HEK293 (cell line): ENCODE measurements at regions not wholly inside any gene's neighbourhood (a gene's known extent, or its start where the extent isn't known, plus 50 kb on each side); places are given as distances from the start of the nearest gene placed in this dataset.

Source experiments
- CTCF ChIA-PET: fragments of 350-600 bp; formaldehyde crosslinking; extraction: SDS; loops from one replicate; lab custom pipeline; 2021; ENCODE audit warnings: antibody characterized with exemption; lab: Yijun Ruan, JAX
- POLR2A ChIA-PET: fragments of 300-600 bp; formaldehyde crosslinking; extraction: SDS; loops from one replicate; lab custom pipeline; 2020; ENCODE audit warnings: antibody characterized with exemption, inconsistent platforms; lab: Yijun Ruan, JAX
- H3K27ac ChIP-seq: fragments of 200-500 bp; sonication (Bioruptor generic); 2 replicates; pipeline ENCODE4 v1.5.1; 2014; ENCODE audit warnings: low read depth, low read length, control low read depth, inconsistent platforms; ENCODE audit errors: extremely low read depth
- H3K36me3 ChIP-seq, 2 experiments: fragments of 200-500 bp in 1 of 2; sonication (Bioruptor generic) in 1 of 2; 1 replicate in 1 of 2; 2 replicates in 1 of 2; pipeline ENCODE4 v1.5.1; 2014 to 2017; ENCODE audit warnings: inconsistent platforms in 2 of 2, low read length in 2 of 2; ENCODE audit not compliant: control insufficient read depth in 2 of 2, insufficient read depth in 1 of 2
- H3K4me1 ChIP-seq: fragments of 200-500 bp; sonication (Bioruptor generic); 2 replicates; pipeline ENCODE4 v1.5.1; 2014; ENCODE audit warnings: mild to moderate bottlenecking, low read length, inconsistent platforms; ENCODE audit not compliant: control insufficient read depth, insufficient read depth
- H3K4me3 ChIP-seq: 2 replicates; pipeline ENCODE4 v1.5.1; 2011; ENCODE audit warnings: low read depth, mild to moderate bottlenecking, control low read depth, low read length, moderate library complexity
- H3K9me3 ChIP-seq: fragments of 200-500 bp; sonication (Bioruptor generic); 2 replicates; pipeline ENCODE4 v1.5.1; 2014; ENCODE audit warnings: low read depth, low read length, inconsistent platforms; ENCODE audit not compliant: control insufficient read depth, insufficient read depth
- ATF2 ChIP-seq: fragments of 450-650 bp; formaldehyde crosslinking; IDR thresholded peaks from 2 replicates; pipeline ENCODE4 v1.5.1; 2016; ENCODE audit warnings: missing biosample characterization, missing genetic modification characterization, low read depth
- FEZF1 ChIP-seq: fragments of 450-650 bp; formaldehyde crosslinking; IDR thresholded peaks from 2 replicates; pipeline ENCODE4 v1.5.1; 2016; ENCODE audit warnings: missing biosample characterization, missing genetic modification characterization
- IKZF3 ChIP-seq: fragments of 450-650 bp; IDR thresholded peaks from 2 replicates; pipeline ENCODE4 v1.5.0; 2018; ENCODE audit warnings: missing biosample characterization, mild to moderate bottlenecking, missing genetic modification characterization, moderate library complexity
- REST ChIP-seq: fragments of 450-650 bp; formaldehyde crosslinking; IDR thresholded peaks from 2 replicates; pipeline ENCODE4 v1.5.1; 2016; ENCODE audit warnings: missing biosample characterization, missing genetic modification characterization
- TSHZ1 ChIP-seq: fragments of 450-650 bp; formaldehyde crosslinking; IDR thresholded peaks from 2 replicates; pipeline ENCODE4 v1.5.1; 2016; ENCODE audit warnings: missing biosample characterization, missing genetic modification characterization, borderline replicate concordance
- ZBTB17 ChIP-seq: fragments of 450-650 bp; formaldehyde crosslinking; IDR thresholded peaks from 2 replicates; pipeline ENCODE4 v1.5.1; 2016; ENCODE audit warnings: missing biosample characterization, missing genetic modification characterization
- ZBTB48 ChIP-seq: fragments of 450-650 bp; formaldehyde crosslinking; IDR thresholded peaks from 2 replicates; pipeline ENCODE4 v1.5.1; 2016; ENCODE audit warnings: missing biosample characterization, missing genetic modification characterization
- ZEB2 ChIP-seq: fragments of 450-650 bp; formaldehyde crosslinking; IDR thresholded peaks from 2 replicates; pipeline ENCODE4 v1.5.1; 2016; ENCODE audit warnings: missing biosample characterization, missing genetic modification characterization
- ZFHX2 ChIP-seq: fragments of 450-650 bp; formaldehyde crosslinking; conservative IDR thresholded peaks from 2 replicates; pipeline ENCODE4 v1.5.1; 2016; ENCODE audit warnings: missing biosample characterization, missing genetic modification characterization
- ZNF174 ChIP-seq: fragments of 450-650 bp; formaldehyde crosslinking; IDR thresholded peaks from 2 replicates; pipeline ENCODE4 v1.5.0; 2017; ENCODE audit warnings: missing biosample characterization, mild to moderate bottlenecking, missing genetic modification characterization
- ZNF24 ChIP-seq: fragments of 450-650 bp; formaldehyde crosslinking; IDR thresholded peaks from 2 replicates; pipeline ENCODE4 v1.5.1; 2016; ENCODE audit warnings: missing biosample characterization, missing genetic modification characterization
- ZNF433 ChIP-seq: fragments of 450-650 bp; formaldehyde crosslinking; IDR thresholded peaks from 2 replicates; pipeline ENCODE4 v1.5.1; 2016; ENCODE audit warnings: missing biosample characterization, missing genetic modification characterization, low read depth
- ZNF654 ChIP-seq: fragments of 450-650 bp; formaldehyde crosslinking; IDR thresholded peaks from 2 replicates; pipeline ENCODE4 v1.5.1; 2016; ENCODE audit warnings: low read depth, missing biosample characterization, missing genetic modification characterization
- ZNF664 ChIP-seq: fragments of 450-650 bp; formaldehyde crosslinking; IDR thresholded peaks from 2 replicates; pipeline ENCODE4 v1.5.1; 2016; ENCODE audit warnings: missing biosample characterization, missing genetic modification characterization
- ZNF792 ChIP-seq: fragments of 450-650 bp; formaldehyde crosslinking; IDR thresholded peaks from 2 replicates; pipeline ENCODE4 v1.5.1; 2016; ENCODE audit warnings: missing biosample characterization, missing genetic modification characterization
- ZNF830 ChIP-seq: fragments of 450-650 bp; IDR thresholded peaks from 2 replicates; pipeline ENCODE4 v1.5.0; 2018; ENCODE audit warnings: missing biosample characterization, missing genetic modification characterization, low read depth, mild to moderate bottlenecking, moderate library complexity
- TF ChIP-seq, protein P1 (sequence below): fragments of 450-650 bp; formaldehyde crosslinking; IDR thresholded peaks from 2 replicates; pipeline ENCODE4 v1.5.1; 2016; ENCODE audit warnings: missing biosample characterization, missing genetic modification characterization
- TF ChIP-seq, protein P2 (sequence below): fragments of 450-650 bp; formaldehyde crosslinking; IDR thresholded peaks from 2 replicates; pipeline ENCODE4 v1.5.1; 2016; ENCODE audit warnings: missing biosample characterization, missing genetic modification characterization, borderline replicate concordance
- TF ChIP-seq, protein P3 (sequence below): fragments of 450-650 bp; formaldehyde crosslinking; IDR thresholded peaks from 2 replicates; pipeline ENCODE4 v1.5.1; 2016; ENCODE audit warnings: missing biosample characterization, missing genetic modification characterization

- Histone ChIP-seq H3K9me3 (peaks cover 2% of the 10 kb centered on the region; the same call in 1 of the 2 replicates), H3K36me3 (no peaks in the 10 kb centered on the region), H3K4me3 (no peak overlapping the region), H3K4me1 (no peaks in the 10 kb centered on the region), H3K27ac (no peak overlapping the region)
- ChIA-PET CTCF (no interaction called here), POLR2A (no interaction called here)
- TF ChIP-seq ATF2 (tag by site-specific recombination) (no peak), ZNF654 (tag by site-specific recombination) (no peak), ZNF433 (tag by site-specific recombination) (no peak), FEZF1 (no peak), ZNF24 (tag by site-specific recombination) (no peak), ZNF174 (no peak), IKZF3 (no peak), ZNF792 (tag by site-specific recombination) (no peak), ZNF664 (tag by site-specific recombination) (no peak), TSHZ1 (no peak), REST (tag by site-specific recombination) (no peak), ZFHX2 (tag by site-specific recombination) (no peak), ZEB2 (tag by site-specific recombination) (no peak), ZNF830 (tag by site-specific recombination) (no peak), ZBTB48 (tag by site-specific recombination) (no peak), ZBTB17 (tag by site-specific recombination) (no peak)
- TF ChIP-seq, protein P1, sequence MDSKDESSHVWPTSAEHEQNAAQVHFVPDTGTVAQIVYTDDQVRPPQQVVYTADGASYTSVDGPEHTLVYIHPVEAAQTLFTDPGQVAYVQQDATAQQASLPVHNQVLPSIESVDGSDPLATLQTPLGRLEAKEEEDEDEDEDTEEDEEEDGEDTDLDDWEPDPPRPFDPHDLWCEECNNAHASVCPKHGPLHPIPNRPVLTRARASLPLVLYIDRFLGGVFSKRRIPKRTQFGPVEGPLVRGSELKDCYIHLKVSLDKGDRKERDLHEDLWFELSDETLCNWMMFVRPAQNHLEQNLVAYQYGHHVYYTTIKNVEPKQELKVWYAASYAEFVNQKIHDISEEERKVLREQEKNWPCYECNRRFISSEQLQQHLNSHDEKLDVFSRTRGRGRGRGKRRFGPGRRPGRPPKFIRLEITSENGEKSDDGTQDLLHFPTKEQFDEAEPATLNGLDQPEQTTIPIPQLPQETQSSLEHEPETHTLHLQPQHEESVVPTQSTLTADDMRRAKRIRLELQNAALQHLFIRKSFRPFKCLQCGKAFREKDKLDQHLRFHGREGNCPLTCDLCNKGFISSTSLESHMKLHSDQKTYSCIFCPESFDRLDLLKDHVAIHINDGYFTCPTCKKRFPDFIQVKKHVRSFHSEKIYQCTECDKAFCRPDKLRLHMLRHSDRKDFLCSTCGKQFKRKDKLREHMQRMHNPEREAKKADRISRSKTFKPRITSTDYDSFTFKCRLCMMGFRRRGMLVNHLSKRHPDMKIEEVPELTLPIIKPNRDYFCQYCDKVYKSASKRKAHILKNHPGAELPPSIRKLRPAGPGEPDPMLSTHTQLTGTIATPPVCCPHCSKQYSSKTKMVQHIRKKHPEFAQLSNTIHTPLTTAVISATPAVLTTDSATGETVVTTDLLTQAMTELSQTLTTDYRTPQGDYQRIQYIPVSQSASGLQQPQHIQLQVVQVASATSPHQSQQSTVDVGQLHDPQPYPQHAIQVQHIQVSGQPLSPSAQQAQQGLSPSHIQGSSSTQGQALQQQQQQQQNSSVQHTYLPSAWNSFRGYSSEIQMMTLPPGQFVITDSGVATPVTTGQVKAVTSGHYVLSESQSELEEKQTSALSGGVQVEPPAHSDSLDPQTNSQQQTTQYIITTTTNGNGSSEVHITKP (tag by site-specific recombination), result no peak
- TF ChIP-seq, protein P2, sequence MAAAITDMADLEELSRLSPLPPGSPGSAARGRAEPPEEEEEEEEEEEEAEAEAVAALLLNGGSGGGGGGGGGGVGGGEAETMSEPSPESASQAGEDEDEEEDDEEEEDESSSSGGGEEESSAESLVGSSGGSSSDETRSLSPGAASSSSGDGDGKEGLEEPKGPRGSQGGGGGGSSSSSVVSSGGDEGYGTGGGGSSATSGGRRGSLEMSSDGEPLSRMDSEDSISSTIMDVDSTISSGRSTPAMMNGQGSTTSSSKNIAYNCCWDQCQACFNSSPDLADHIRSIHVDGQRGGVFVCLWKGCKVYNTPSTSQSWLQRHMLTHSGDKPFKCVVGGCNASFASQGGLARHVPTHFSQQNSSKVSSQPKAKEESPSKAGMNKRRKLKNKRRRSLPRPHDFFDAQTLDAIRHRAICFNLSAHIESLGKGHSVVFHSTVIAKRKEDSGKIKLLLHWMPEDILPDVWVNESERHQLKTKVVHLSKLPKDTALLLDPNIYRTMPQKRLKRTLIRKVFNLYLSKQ (tag by site-specific recombination), result no peak
- TF ChIP-seq, protein P3, sequence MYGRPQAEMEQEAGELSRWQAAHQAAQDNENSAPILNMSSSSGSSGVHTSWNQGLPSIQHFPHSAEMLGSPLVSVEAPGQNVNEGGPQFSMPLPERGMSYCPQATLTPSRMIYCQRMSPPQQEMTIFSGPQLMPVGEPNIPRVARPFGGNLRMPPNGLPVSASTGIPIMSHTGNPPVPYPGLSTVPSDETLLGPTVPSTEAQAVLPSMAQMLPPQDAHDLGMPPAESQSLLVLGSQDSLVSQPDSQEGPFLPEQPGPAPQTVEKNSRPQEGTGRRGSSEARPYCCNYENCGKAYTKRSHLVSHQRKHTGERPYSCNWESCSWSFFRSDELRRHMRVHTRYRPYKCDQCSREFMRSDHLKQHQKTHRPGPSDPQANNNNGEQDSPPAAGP (tag by site-specific recombination), result no peak
Observed at GRCh38 chr21:20537130-20537529, 461.1 kb upstream of the NCAM2 start.
